NCI-H510A treated with DMSO at 0.1 percent for 48 hours (cell line): ENCODE measurements at regions not wholly inside any gene's neighbourhood (a gene's known extent, or its start where the extent isn't known, plus 50 kb on each side); places are given as distances from the start of the nearest gene placed in this dataset.
A peak's percentile ranks its signal among the peaks of the same experiment; 100 is the strongest.

Experiments
- DNase-seq: peaks from one replicate; lab custom pipeline; 2025; lab: John Stamatoyannopoulos, UW

GRCh38 chr6:47117314-47117713, 75.2 kb upstream of the ADGRF1 start:
- DNase-seq = no peak

DNA sequence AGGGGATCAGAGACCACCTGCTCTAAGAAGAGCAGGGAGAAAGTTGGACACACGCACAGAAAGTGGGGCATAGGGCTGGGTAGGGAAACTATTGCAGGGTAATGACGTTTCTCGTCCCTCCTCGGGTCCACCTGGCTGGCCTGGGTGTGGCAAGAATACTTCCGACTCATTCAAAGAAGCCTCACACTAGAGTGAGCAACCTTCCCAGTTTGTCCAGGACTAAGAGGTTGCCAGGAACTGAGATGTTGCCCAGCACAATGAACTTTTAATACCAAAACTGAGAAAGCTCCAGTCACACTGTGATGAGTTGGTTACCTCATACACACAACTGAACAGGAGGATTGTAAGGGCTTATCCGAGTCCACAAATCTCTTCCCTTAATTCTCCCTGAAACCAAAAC, 74.5 kb upstream of the ADGRF1 start:
- no peak for DNase-seq

GRCh38 chr6:47116086-47116485, 74.0 kb upstream of the ADGRF1 start:
- DNase-seq = no peak

- no peak for DNase-seq
These were observed 72.3 kb upstream of the ADGRF1 start for GRCh38 chr6:47114460-47114859.

- no peak for DNase-seq
These were observed 70.2 kb upstream of the ADGRF1 start for GRCh38 chr6:47112317-47112716.

DNA sequence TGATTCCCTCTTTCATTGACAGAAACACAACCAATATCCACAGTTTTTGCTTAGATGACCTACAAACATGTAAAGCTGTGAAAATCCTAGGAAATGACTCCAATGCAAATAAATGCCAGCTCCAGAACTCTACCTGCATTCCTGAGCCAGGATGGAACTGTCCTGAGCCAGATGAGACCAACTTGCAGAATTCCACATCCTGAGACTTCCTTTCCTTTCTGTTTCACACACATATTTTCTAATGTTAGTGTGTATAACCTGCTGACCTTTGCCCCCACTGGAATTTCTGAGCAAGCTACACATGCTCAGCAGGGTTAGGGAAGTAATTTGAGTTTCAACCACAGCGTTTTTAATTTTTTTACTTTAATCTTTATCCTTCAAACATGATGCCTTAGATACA, 69.6 kb upstream of the ADGRF1 start:
- no peak for DNase-seq

- no peak for DNase-seq
These were observed 67.1 kb upstream of the ADGRF1 start for GRCh38 chr6:47109281-47109680.

DNA sequence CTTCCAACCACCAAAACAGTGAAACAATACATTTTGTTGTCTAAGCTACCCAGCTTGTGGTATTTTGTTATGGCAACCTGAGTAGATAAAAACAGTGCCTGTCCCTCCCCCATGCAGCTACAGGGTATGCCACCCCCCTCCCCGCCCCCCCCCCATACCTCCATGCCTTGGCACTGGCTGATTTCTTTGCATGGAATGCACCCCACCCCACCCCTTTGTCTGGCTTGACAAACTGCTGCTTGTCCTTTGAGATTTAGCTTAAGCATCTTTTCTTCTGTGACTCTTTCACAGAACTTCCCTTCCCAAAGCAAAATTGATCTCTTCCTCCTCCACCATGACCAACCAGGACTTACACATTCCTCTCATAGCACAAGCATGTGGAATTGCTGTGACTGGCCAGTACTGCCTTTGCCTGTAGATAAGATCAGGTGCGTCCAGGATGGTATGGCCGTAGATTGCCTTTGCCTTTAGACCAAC, 64.6 kb upstream of the ADGRF1 start:
- no peak for DNase-seq

DNA sequence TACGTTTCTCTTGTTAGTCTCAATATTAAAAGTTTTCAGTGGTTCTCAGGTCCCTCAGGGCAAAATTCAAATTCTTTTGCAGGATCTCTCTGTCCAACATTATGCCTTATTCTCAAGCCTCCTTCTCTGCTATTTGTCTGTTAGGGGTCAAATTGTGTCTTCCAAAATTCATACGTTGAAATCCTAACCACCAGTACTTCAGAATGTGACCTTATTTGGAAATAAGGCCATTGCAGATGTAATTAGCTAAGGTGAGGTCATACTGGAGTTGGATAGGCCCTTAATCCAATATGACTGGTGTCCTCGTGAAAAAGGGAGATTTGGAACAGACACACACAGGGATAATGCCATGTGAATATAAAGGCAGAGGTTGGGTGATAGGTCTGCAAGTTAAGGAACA, 64.1 kb upstream of the ADGRF1 start:
- no peak for DNase-seq

GRCh38 chr6:47105469-47106178, 63.5 kb upstream of the ADGRF1 start:
- DNase-seq = no peak

DNA sequence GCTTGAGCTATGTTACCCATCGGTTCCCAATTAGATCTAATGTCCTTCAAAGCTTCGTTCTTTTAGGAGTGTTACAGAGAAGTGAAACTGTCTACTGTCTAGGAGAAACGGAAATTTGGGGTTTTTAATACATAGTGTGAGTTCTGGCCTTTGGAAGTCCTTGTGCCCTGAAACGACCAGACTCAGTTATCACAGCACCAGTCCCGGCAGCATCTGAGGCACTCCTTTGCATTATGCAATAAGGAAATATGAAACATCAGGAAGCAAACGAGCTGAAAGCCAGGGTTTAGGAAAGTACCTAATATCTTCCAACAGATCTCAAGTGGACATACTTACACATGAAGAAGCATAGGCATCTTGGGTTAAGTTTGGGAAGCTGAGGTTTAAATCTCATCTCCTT, 61.8 kb upstream of the ADGRF1 start:
- DNase-seq = no peak

GRCh38 chr6:47102331-47102730, 60.2 kb upstream of the ADGRF1 start:
- DNase-seq = no peak

- DNase-seq = no peak
These were observed 56.5 kb upstream of the ADGRF1 start for GRCh38 chr6:47098570-47098993.

GRCh38 chr6:47097092-47097945, 55.2 kb upstream of the ADGRF1 start:
- DNase-seq = peak; percentile 92

DNA sequence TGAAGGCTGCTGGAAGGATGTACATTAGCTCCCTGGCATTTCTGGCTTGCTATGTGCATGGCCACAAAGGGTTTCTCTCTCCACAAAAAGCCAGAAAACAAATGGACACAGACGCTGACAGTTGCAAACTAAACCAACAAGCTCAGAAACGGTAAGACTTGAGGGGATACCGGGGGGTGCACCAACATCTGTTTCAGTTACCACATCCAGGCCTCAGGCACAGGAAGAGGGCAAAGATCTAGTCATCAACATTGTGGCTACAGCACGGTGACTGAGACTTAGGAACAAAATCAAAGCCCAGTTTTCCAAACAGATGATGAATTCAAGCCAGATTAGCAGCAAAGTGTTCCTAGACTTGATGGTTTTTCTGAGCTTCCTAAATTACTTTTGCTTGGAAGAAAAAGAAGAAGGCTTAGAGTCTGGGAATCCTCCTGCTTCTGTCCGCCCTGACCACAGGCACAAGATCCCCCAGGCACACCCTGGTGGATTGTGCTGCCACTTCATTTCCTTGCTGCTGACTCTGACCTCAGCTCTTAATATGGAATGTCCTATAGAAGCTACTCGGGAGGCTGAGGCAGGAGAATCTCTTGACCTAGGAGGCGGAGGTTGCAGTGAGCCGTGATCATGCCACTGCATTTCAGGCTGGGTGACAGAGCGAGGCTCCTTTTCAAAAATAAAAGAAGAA, 54.2 kb upstream of the ADGRF1 start:
- DNase-seq = no peak

DNA sequence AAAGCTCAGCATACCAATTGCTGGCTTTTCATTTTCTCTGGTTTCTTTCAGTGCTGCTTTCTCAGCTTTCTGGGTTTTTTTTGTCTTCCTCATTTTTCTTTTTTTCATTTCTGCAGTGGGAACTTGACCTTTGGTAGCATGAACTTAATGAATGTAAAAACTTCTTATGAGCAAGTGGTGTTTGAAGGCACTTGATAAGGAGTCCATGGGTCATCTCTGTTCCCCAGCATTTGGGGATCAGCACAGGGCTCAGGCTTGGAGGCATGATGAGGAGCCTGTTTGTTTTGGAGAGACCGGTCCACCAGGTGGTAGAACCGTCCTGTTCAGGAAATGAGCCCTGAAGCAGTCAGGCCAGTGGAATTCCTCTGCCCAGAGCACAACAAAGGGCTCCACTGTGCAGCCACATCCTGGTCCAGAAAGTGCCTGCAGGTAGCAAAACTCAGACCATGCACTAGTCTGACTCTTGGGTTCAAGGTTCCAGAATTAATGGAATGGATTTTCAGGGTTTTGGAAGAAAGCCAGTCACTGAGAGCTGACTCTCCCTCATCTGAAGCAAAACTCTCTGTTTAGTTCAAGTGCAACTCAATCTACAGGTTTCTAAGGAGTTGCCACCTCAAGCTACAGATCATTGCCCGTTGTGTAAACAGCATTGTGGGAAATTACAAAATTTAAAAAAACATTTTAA, 52.3 kb upstream of the ADGRF1 start:
- no peak for DNase-seq

DNA sequence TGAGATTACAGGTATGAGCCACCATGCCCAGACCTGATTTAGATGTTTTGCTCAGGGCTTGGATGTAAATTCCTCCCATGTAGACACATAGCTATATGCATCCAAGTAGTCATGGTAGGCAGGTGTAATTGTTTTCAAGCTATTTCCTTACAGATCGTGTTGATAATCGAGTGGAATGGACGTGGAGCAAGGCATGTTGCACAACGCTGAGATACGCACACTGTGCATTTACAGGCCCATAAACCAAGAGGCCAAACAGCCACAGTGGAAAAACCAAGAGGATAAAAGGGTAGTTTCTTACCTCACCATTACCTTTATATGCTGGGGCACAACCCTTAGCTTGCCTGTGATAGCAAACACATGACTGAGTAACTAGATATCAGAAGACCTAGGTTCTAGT, 51.0 kb upstream of the ADGRF1 start:
- no peak for DNase-seq

DNA sequence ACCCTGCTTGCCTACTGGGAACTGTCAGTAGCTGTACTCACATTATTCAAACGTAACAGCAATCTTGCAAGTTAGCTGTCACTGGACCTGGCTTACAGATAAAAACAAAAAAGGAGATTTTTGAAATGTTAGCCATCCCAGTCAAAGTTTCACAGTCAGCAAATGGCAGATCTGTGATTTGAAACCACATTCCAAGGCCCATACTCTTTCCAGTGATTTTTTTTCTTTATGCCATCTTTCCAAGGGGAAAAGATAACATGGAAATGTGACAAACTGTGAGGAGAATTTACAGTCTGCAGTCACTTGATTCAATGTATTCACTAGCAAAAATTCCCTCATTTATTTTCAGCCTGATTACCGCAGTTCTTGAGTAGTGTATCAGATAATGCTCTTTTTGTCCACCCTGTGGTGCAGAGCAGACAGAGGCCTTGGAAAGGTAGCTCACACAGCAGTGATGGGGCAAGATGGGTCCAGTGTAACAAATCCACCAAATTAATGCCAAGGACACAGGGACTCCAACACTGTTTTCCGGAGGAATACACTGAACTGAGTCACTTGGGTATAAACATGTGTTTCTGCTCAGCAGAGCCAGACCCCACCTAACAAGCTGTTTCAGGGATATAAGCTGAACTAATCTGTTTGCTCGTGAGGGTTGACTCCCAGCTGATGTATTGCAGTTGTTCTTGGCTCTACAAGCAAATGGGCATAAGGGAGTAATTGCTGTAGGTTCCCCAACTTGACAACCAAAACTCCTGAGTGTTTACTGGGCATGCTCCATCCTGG, 49.9 kb upstream of the ADGRF1 start:
- DNase-seq = no peak
